ENCODE measurements at regions not wholly inside any gene's neighbourhood (a gene's known extent, or its start where the extent isn't known, plus 50 kb on each side); places are given as distances from the start of the nearest gene placed in this dataset.

GRCh38 chr5:38182991-38183390 lies 75.4 kb upstream of the EGFLAM start (continued):
- TF ChIP-seq REST (IDR thresholded peaks at IDR 0.05; ENCODE audit: low read depth): no peak
- no peak for TF ChIP-seq EZH2phosphoT487 (IDR thresholded peaks at IDR 0.05; ENCODE audit: borderline replicate concordance)
- TF ChIP-seq CEBPB (IDR thresholded peaks at IDR 0.05; ENCODE audit: low read depth): no peak
- TF ChIP-seq TCF7L2 (IDR thresholded peaks at IDR 0.05; ENCODE audit: borderline replicate concordance, extremely low read depth, insufficient read depth, insufficient read length): no peak
- TF ChIP-seq POLR2AphosphoS5 (IDR thresholded peaks at IDR 0.05; ENCODE audit: low read depth, low read length): no peak
- no peak for TF ChIP-seq ZNF274 (IDR thresholded peaks at IDR 0.05; ENCODE audit: low read depth, low read length)
- TF ChIP-seq ELF1 (IDR thresholded peaks at IDR 0.05; ENCODE audit: borderline replicate concordance, low read depth): no peak
- TF ChIP-seq POLR2A (IDR thresholded peaks at IDR 0.05; ENCODE audit: borderline replicate concordance, extremely low read depth, insufficient read depth, insufficient read length): no peak
- no peak for TF ChIP-seq FOSL1 (IDR thresholded peaks at IDR 0.05; ENCODE audit: low read depth)
- TF ChIP-seq EGR1 (IDR thresholded peaks at IDR 0.05; ENCODE audit: low read depth): no peak

- no TSS peak for BruUV-seq (replicated peaks)
- no peaks in the 10 kb centered on the region for H3K4me1 ChIP-seq (ENCODE audit: control insufficient read depth in 1 of 2, insufficient read depth in 2 of 2, low read length in 2 of 2)
- no peaks in the 10 kb centered on the region for H3K36me3 ChIP-seq (ENCODE audit: control insufficient read depth in 1 of 2, insufficient read depth in 2 of 2, low read length in 2 of 2)
- TF ChIP-seq ZBTB33 (IDR thresholded peaks at IDR 0.05; ENCODE audit: extremely low read depth, insufficient replicate concordance, low read length) (no peak), EGR1 (IDR thresholded peaks at IDR 0.05; ENCODE audit: low read depth) (no peak), ZNF274 (IDR thresholded peaks at IDR 0.05; ENCODE audit: low read depth, low read length) (no peak), YY1 (IDR thresholded peaks at IDR 0.05; ENCODE audit: extremely low read depth, insufficient replicate concordance, low read depth, low read length) (no peak), CEBPB (IDR thresholded peaks at IDR 0.05; ENCODE audit: low read depth) (no peak), FOSL1 (IDR thresholded peaks at IDR 0.05; ENCODE audit: low read depth) (no peak)
- peaks cover 28% of the 10 kb centered on the region for H3K27me3 ChIP-seq (ENCODE audit: insufficient read depth, low read length)
- no peak overlapping the region for H2AFZ ChIP-seq (ENCODE audit: low read depth, low read length, poor library complexity, severe bottlenecking)
- no peak for ATAC-seq
- no peak overlapping the region for H3K4me2 ChIP-seq (ENCODE audit: low read length)
- CTCF ChIA-PET: no interaction called here
- H3K79me2 ChIP-seq (ENCODE audit: insufficient read depth, low read length): no peaks in the 10 kb centered on the region
- POLR2A ChIA-PET: no interaction called here
- no peaks in the 10 kb centered on the region for H4K20me1 ChIP-seq (ENCODE audit: insufficient read depth)
- intact Hi-C loops (cut with micrococcal nuclease): no loop called here
- H3K9me2 ChIP-seq (ENCODE audit: insufficient read depth): no peaks in the 10 kb centered on the region
- no peak overlapping the region for H3K9ac ChIP-seq (ENCODE audit: low read length)
- DNase-seq (ENCODE audit: low read depth, low spot score): no peak
- no peak overlapping the region for H3K4me3 ChIP-seq (replicated peaks in 1 of 2; ENCODE audit: low read depth in 1 of 2, low read length in 2 of 2)
- H3K27ac ChIP-seq (ENCODE audit: low read depth, low read length): no peak overlapping the region
- no peaks in the 10 kb centered on the region for H3K9me3 ChIP-seq (ENCODE audit: control insufficient read depth in 1 of 2, insufficient read depth in 1 of 2, low read depth in 1 of 2, low read length in 2 of 2)
- RAD21 ChIA-PET (ENCODE audit: low non-redundant PET in 1 of 2, low total read pairs in 2 of 2, uncharacterized antibody in 2 of 2, unreplicated experiment in 2 of 2): no interaction called here
Observed at GRCh38 chr5:38168029-38168428, 90.3 kb upstream of the EGFLAM start.
